OCI-LY7 (cell line): ENCODE measurements at regions not wholly inside any gene's neighbourhood (a gene's known extent, or its start where the extent isn't known, plus 50 kb on each side); places are given as distances from the start of the nearest gene placed in this dataset.

ENCODE experiments used
- BruUV-seq: library from RNA; stranded (reverse); fragments of 400-500 nt; replicated peaks from 2 replicates; lab custom pipeline; 2021; lab: Mats Ljungman, UMichigan
- CTCF ChIA-PET: fragments of 300-600 bp; sonication (Branson Sonifier 250); formaldehyde crosslinking; loops from one replicate; lab custom pipeline; 2022; ENCODE audit warnings: antibody characterized with exemption; ENCODE audit not compliant: unreplicated experiment; lab: Charles Lee
- POLR2A ChIA-PET: fragments of 300-600 bp; sonication (Branson Sonifier 250); formaldehyde crosslinking; loops from one replicate; lab custom pipeline; 2022; ENCODE audit warnings: antibody characterized with exemption; lab: Charles Lee
- DNase-seq: peaks from one replicate; pipeline ENCODE4 v3.0.0-alpha.2; 2015; ENCODE audit warnings: low spot score
- H2AFZ ChIP-seq: fragments of 200-600 bp; sonication (generic), shearing (Covaris generic); 2 replicates; pipeline ENCODE4 v1.6.1; 2014; ENCODE audit warnings: mild to moderate bottlenecking, antibody characterized with exemption, low read length, moderate library complexity
- H3K27ac ChIP-seq: fragments of 200-600 bp; sonication (generic); 2 replicates; pipeline ENCODE4 v1.5.1; 2014; ENCODE audit warnings: mixed run types, low read depth, mild to moderate bottlenecking, moderate library complexity, low read length, inconsistent platforms; ENCODE audit not compliant: poor library complexity, severe bottlenecking
- H3K36me3 ChIP-seq: fragments of 200-600 bp; sonication (generic); 2 replicates; pipeline ENCODE4 v1.6.1; 2014; ENCODE audit warnings: mild to moderate bottlenecking, antibody characterized with exemption, low read length, moderate library complexity, mixed read lengths; ENCODE audit not compliant: insufficient read depth
- H3K4me1 ChIP-seq: fragments of 200-600 bp; sonication (generic); 2 replicates; pipeline ENCODE4 v1.5.1; 2014; ENCODE audit warnings: mild to moderate bottlenecking, low read length; ENCODE audit not compliant: insufficient read depth, poor library complexity, severe bottlenecking
- H3K4me2 ChIP-seq: fragments of 200-600 bp; sonication (generic); 2 replicates; pipeline ENCODE4 v1.6.1; 2014; ENCODE audit warnings: mild to moderate bottlenecking, low read length
- H3K4me3 ChIP-seq: fragments of 200-600 bp; sonication (generic); 2 replicates; pipeline ENCODE4 v1.5.1; 2014; ENCODE audit warnings: mild to moderate bottlenecking, low read depth, low read length; ENCODE audit not compliant: poor library complexity, severe bottlenecking
- H3K79me2 ChIP-seq: fragments of 200-600 bp; sonication (generic); 2 replicates; pipeline ENCODE4 v1.6.1; 2016; ENCODE audit warnings: low read depth, mild to moderate bottlenecking, low read length, moderate library complexity, mixed read lengths; ENCODE audit not compliant: insufficient read depth
- H3K9me2 ChIP-seq: fragments of 200-600 bp; sonication (generic); 2 replicates; pipeline ENCODE4 v1.6.1; 2016; ENCODE audit warnings: mild to moderate bottlenecking, low read length, mixed read lengths; ENCODE audit not compliant: insufficient read depth
- H3K9me3 ChIP-seq: fragments of 200-600 bp; sonication (generic); 2 replicates; pipeline ENCODE4 v1.6.1; 2014; ENCODE audit warnings: mild to moderate bottlenecking, mixed run types, low read length, mixed read lengths
- H4K20me1 ChIP-seq: fragments of 200-600 bp; sonication (generic); 2 replicates; pipeline ENCODE4 v1.6.1; 2014; ENCODE audit warnings: mild to moderate bottlenecking, antibody characterized with exemption, low read length, moderate library complexity, mixed read lengths; ENCODE audit not compliant: insufficient read depth
- CTCF ChIP-seq: fragments of 200-600 bp; sonication (generic); conservative IDR thresholded peaks from 2 replicates; pipeline ENCODE4 v1.5.1; 2014; ENCODE audit warnings: mild to moderate bottlenecking, antibody characterized with exemption, low read length, moderate library complexity, mixed read lengths
- EZH2phosphoT487 ChIP-seq: fragments of 200-600 bp; sonication (generic); IDR thresholded peaks from 2 replicates; pipeline ENCODE4 v1.6.1; 2018; ENCODE audit warnings: low read depth, borderline replicate concordance, mild to moderate bottlenecking, mixed run types, antibody characterized with exemption, low read length, moderate library complexity, mixed read lengths
- intact Hi-C: fragments of 100-400 bp; cut with micrococcal nuclease; formaldehyde crosslinking; loops from one replicate; pipeline ENCODE4 v1.10.0; 2022; ENCODE audit not compliant: unreplicated experiment

DNA sequence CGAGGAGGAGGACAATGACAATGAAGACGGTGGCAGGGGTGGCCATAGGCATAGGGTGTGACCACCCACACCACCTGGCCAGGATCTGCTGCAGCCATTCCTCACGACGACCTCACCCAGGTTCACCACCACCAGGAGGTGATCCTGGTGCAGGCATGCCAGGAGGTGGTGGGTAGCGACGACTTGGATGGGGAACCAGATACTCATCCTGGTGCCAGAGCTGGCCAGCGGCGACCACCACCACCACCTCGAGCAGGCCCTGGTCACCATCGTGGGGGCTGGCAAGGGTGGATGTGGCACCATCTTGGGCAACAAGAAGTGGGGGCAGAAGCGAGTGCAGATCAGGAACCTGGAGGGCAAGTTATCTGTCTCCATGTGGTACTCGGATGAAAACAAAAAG, 117.1 kb upstream of the NXPH2 start:
- no peaks in the 10 kb centered on the region for H3K79me2 ChIP-seq
- TF ChIP-seq EZH2phosphoT487 (no peak), CTCF (no peak)
- intact Hi-C loops, result no loop called here

GRCh38 chr2:138893746-138894145, 113.6 kb upstream of the NXPH2 start:
- Histone ChIP-seq H3K4me2 (no peak overlapping the region), H3K27ac (no peak overlapping the region), H4K20me1 (no peaks in the 10 kb centered on the region), H3K4me1 (no peaks in the 10 kb centered on the region), H3K4me3 (no peak overlapping the region), H3K79me2 (no peaks in the 10 kb centered on the region), H2AFZ (no peak overlapping the region), H3K36me3 (no peaks in the 10 kb centered on the region), H3K9me3 (no peaks in the 10 kb centered on the region), H3K9me2 (no peaks in the 10 kb centered on the region)
- intact Hi-C loops, result no loop called here
- ChIA-PET POLR2A (no interaction called here), CTCF (no interaction called here)
- DNase-seq, result no peak
- no peak for TF ChIP-seq CTCF
- TF ChIP-seq EZH2phosphoT487, result no peak
- BruUV-seq, result no TSS peak

More for the DNA sequence above, 117.1 kb upstream of the NXPH2 start:
- no TSS peak for BruUV-seq
- H3K9me2 ChIP-seq, result no peaks in the 10 kb centered on the region
- H3K9me3 ChIP-seq, result no peaks in the 10 kb centered on the region
- no peaks in the 10 kb centered on the region for H3K4me1 ChIP-seq
- H3K4me3 ChIP-seq, result no peak overlapping the region
- no peak overlapping the region for H3K27ac ChIP-seq
- ChIA-PET CTCF (no interaction called here), POLR2A (no interaction called here)
- H3K4me2 ChIP-seq, result no peak overlapping the region
- DNase-seq, result no peak
- no peak overlapping the region for H2AFZ ChIP-seq
- no peaks in the 10 kb centered on the region for H3K36me3 ChIP-seq
- no peaks in the 10 kb centered on the region for H4K20me1 ChIP-seq

DNA sequence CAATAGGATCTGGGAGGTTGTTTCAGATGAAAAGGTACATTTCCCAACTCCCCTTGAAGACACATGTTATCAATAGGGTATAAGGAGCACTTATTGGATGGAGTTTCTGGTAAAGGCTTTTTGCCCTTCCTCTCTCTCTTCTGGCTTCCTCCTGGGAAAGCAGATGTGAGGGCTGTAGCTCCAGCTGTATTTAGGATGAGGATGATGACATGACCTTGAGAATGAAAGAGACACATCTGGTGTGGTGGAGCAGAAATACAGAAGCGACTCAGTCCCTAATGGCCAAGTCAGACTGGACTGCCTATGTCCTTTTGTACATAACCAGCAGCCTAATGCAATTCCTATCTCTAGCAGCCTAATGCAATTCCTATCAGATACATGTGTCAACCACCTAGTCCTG, 100.9 kb upstream of the NXPH2 start:
- H3K4me2 ChIP-seq, result no peak overlapping the region
- no peaks in the 10 kb centered on the region for H3K79me2 ChIP-seq
- POLR2A ChIA-PET, result interaction anchor here (0.7 kb wide), 2 partner anchors 357 to 1918 kb away, joined by 3 read pairs; no protein-coding TSS in a partner anchor
- H4K20me1 ChIP-seq, result no peaks in the 10 kb centered on the region
- no TSS peak for BruUV-seq
- no peak for DNase-seq
- no peak overlapping the region for H2AFZ ChIP-seq
- no peaks in the 10 kb centered on the region for H3K9me2 ChIP-seq
- H3K36me3 ChIP-seq, result no peaks in the 10 kb centered on the region
- H3K27ac ChIP-seq, result no peak overlapping the region
- no peaks in the 10 kb centered on the region for H3K9me3 ChIP-seq
- intact Hi-C loops, result no loop called here
- no peaks in the 10 kb centered on the region for H3K4me1 ChIP-seq
- CTCF ChIA-PET, result no interaction called here
- no peak for TF ChIP-seq EZH2phosphoT487
- no peak for TF ChIP-seq CTCF
- H3K4me3 ChIP-seq, result no peak overlapping the region
